ENCODE measurements at regions not wholly inside any gene's neighbourhood (a gene's known extent, or its start where the extent isn't known, plus 50 kb on each side); places are given as distances from the start of the nearest gene placed in this dataset.

DNA sequence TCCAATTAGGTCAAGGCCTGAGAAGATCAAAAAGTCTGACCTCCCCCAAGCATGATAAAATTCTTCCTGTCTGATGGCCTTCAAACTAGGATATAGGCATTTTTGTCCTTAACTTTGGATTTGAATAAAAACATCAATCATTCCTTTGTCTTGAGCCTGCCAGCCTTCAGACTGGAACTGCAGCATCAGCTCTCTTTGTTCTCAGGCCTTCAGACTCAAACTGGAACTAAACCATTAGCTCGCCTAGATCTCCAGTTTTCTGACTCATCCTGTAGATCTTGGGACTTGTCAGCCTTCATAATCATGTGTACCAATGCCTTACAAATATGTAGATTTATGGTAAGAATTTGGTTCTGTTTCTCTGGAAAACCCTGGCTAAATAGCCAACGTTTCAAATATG is 721.7 kb downstream of the GALC start:
- in situ Hi-C loops (cut with HindIII; ENCODE audit: low pct_ligation_motif_present, low sequenced_read_pairs), result no loop called here
- no peaks in the 10 kb centered on the region for H3K36me3 ChIP-seq (replicated peaks)
- H3K4me3 ChIP-seq (ENCODE audit: low read depth, low read length), result no peak overlapping the region
- no peak overlapping the region for H3K27ac ChIP-seq
- TF ChIP-seq, protein P1, sequence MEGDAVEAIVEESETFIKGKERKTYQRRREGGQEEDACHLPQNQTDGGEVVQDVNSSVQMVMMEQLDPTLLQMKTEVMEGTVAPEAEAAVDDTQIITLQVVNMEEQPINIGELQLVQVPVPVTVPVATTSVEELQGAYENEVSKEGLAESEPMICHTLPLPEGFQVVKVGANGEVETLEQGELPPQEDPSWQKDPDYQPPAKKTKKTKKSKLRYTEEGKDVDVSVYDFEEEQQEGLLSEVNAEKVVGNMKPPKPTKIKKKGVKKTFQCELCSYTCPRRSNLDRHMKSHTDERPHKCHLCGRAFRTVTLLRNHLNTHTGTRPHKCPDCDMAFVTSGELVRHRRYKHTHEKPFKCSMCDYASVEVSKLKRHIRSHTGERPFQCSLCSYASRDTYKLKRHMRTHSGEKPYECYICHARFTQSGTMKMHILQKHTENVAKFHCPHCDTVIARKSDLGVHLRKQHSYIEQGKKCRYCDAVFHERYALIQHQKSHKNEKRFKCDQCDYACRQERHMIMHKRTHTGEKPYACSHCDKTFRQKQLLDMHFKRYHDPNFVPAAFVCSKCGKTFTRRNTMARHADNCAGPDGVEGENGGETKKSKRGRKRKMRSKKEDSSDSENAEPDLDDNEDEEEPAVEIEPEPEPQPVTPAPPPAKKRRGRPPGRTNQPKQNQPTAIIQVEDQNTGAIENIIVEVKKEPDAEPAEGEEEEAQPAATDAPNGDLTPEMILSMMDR (IDR thresholded peaks at IDR 0.05; ENCODE audit: low read depth, low read length, missing control alignments), result no peak
- H3K27me3 ChIP-seq (replicated peaks), result no peaks in the 10 kb centered on the region
- no peak for DNase-seq

GRCh38 chr14:87268997-87269396 is 724.0 kb downstream of the GALC start:
- H3K27me3 ChIP-seq (replicated peaks), result no peaks in the 10 kb centered on the region
- no peaks in the 10 kb centered on the region for H3K36me3 ChIP-seq (replicated peaks)
- in situ Hi-C loops (cut with HindIII; ENCODE audit: low pct_ligation_motif_present, low sequenced_read_pairs), result no loop called here
- DNase-seq, result no peak
- H3K27ac ChIP-seq, result no peak overlapping the region
- TF ChIP-seq, protein P1 (IDR thresholded peaks at IDR 0.05; ENCODE audit: low read depth, low read length, missing control alignments), result no peak
- H3K4me3 ChIP-seq (ENCODE audit: low read depth, low read length), result no peak overlapping the region

GRCh38 chr14:87264796-87265195 is 728.2 kb downstream of the GALC start:
- no peak overlapping the region for H3K4me3 ChIP-seq (ENCODE audit: low read depth, low read length)
- TF ChIP-seq, protein P1 (IDR thresholded peaks at IDR 0.05; ENCODE audit: low read depth, low read length, missing control alignments), result no peak
- no peak for DNase-seq
- in situ Hi-C loops (cut with HindIII; ENCODE audit: low pct_ligation_motif_present, low sequenced_read_pairs), result no loop called here
- no peaks in the 10 kb centered on the region for H3K36me3 ChIP-seq (replicated peaks)
- no peaks in the 10 kb centered on the region for H3K27me3 ChIP-seq (replicated peaks)
- H3K27ac ChIP-seq, result no peak overlapping the region

- Histone ChIP-seq H3K4me3 (ENCODE audit: low read depth, low read length) (no peak overlapping the region), H3K27me3 (replicated peaks) (no peaks in the 10 kb centered on the region), H3K36me3 (replicated peaks) (no peaks in the 10 kb centered on the region), H3K27ac (no peak overlapping the region)
- DNase-seq, result no peak
- in situ Hi-C loops (cut with HindIII; ENCODE audit: low pct_ligation_motif_present, low sequenced_read_pairs), result no loop called here
- TF ChIP-seq, protein P1 (IDR thresholded peaks at IDR 0.05; ENCODE audit: low read depth, low read length, missing control alignments), result no peak
Observed at GRCh38 chr14:87264272-87264785, 728.7 kb downstream of the GALC start.

GRCh38 chr14:87261621-87262020 is 731.4 kb downstream of the GALC start:
- H3K27ac ChIP-seq, result no peak overlapping the region
- TF ChIP-seq, protein P1 (IDR thresholded peaks at IDR 0.05; ENCODE audit: low read depth, low read length, missing control alignments), result no peak
- DNase-seq, result no peak
- H3K27me3 ChIP-seq (replicated peaks), result no peaks in the 10 kb centered on the region
- no peak overlapping the region for H3K4me3 ChIP-seq (ENCODE audit: low read depth, low read length)
- no peaks in the 10 kb centered on the region for H3K36me3 ChIP-seq (replicated peaks)
- in situ Hi-C loops (cut with HindIII; ENCODE audit: low pct_ligation_motif_present, low sequenced_read_pairs), result no loop called here

DNA sequence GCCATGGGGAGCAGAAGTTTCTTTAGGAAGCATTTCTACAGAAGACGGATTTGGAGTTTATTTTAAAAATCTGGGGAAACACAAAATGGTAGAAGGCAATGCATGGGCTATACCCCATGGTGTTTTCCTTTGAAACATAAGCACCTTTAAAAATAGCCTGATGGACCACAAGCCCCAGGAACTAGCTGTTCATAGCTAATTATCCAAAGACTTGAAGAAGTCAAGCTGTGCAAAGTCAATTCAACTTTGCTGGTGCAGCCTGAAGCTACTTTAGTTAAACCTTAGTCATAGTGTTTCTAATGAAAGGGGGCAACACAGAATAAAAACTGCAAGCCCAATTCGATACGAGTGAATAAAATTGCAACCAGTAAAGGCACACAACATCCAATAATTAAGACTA is 732.5 kb downstream of the GALC start:
- H3K4me3 ChIP-seq (ENCODE audit: low read depth, low read length), result no peak overlapping the region
- H3K27ac ChIP-seq, result no peak overlapping the region
- in situ Hi-C loops (cut with HindIII; ENCODE audit: low pct_ligation_motif_present, low sequenced_read_pairs), result no loop called here
- H3K36me3 ChIP-seq (replicated peaks), result no peaks in the 10 kb centered on the region
- TF ChIP-seq, protein P1 (IDR thresholded peaks at IDR 0.05; ENCODE audit: low read depth, low read length, missing control alignments), result no peak
- DNase-seq, result no peak
- H3K27me3 ChIP-seq (replicated peaks), result no peaks in the 10 kb centered on the region
